HepG2 (cell line): ENCODE measurements at regions not wholly inside any gene's neighbourhood (a gene's known extent, or its start where the extent isn't known, plus 50 kb on each side); places are given as distances from the start of the nearest gene placed in this dataset.

ENCODE experiments used
- ATAC-seq: fragments of 200-7000 bp; cut with Tn5 transposase; 3 replicates; pipeline ENCODE4 v1.9.1; 2020; ENCODE audit warnings: mild to moderate bottlenecking, moderate library complexity
- BruUV-seq: library from RNA; stranded (reverse); fragments of 400-500 nt; replicated peaks from 2 replicates; lab custom pipeline; 2021; lab: Mats Ljungman, UMichigan
- CTCF ChIA-PET: fragments of 300-600 bp; formaldehyde crosslinking; extraction: SDS; loops from one replicate; lab custom pipeline; 2021; ENCODE audit warnings: low total read pairs, inconsistent platforms, low intra/inter-chr PET ratio; lab: Yijun Ruan, JAX
- POLR2A ChIA-PET: fragments of 350-600 bp; sonication (Branson Sonifier 250); formaldehyde crosslinking; loops from one replicate; lab custom pipeline; 2020; ENCODE audit warnings: antibody characterized with exemption, inconsistent platforms; lab: Yijun Ruan, JAX
- DNase-seq: peaks from one replicate; pipeline ENCODE4 v3.0.0-alpha.2; 2015; ENCODE audit warnings: low spot score
- FAIRE-seq: peaks from 3 replicates; lab custom pipeline; 2011; peaks lifted over from hg19 to GRCh38; lab: Jason Lieb, UNC
- H2AFZ ChIP-seq: one replicate; pipeline ENCODE4 v1.6.1; 2011; ENCODE audit warnings: low read length, inconsistent platforms
- H3K27ac ChIP-seq: fragments of 300-600 bp; 3 replicates; pipeline ENCODE4 v1.8.0; 2011; ENCODE audit warnings: mixed run types, mild to moderate bottlenecking, mixed read lengths, low read length, inconsistent platforms; ENCODE audit not compliant: insufficient read depth; ENCODE audit errors: extremely low read length
- H3K27me3 ChIP-seq, 2 experiments: fragments of 200-600 bp in 1 of 2; 2 replicates in 1 of 2; 3 replicates in 1 of 2; pipeline versions ENCODE4 v1.6.0 to v1.8.0; 2011; ENCODE audit warnings: low read length in 2 of 2, mild to moderate bottlenecking in 2 of 2, moderate library complexity in 2 of 2, inconsistent platforms in 1 of 2; ENCODE audit not compliant: insufficient read depth in 2 of 2, control insufficient read depth in 1 of 2
- H3K36me3 ChIP-seq, 2 experiments: fragments of 200-600 bp in 1 of 2; replicated peaks in 1 of 2; 2 replicates in 1 of 2; 3 replicates in 1 of 2; pipeline versions ENCODE4 v1.5.1 to v1.8.0; 2011; ENCODE audit warnings: low read length in 2 of 2, inconsistent platforms in 1 of 2; ENCODE audit not compliant: insufficient read depth in 2 of 2, control insufficient read depth in 1 of 2
- H3K4me1 ChIP-seq: 2 replicates; pipeline ENCODE4 v1.5.1; 2012; ENCODE audit warnings: low read length, inconsistent platforms; ENCODE audit not compliant: insufficient read depth
- H3K4me2 ChIP-seq: 2 replicates; pipeline ENCODE4 v1.6.0; 2011; ENCODE audit warnings: low read depth, low read length, inconsistent platforms
- H3K4me3 ChIP-seq, 3 experiments: fragments of 200-600 bp in 1 of 3; sonication (generic), shearing (Covaris generic) in 1 of 3; replicated peaks in 1 of 3; 2 replicates each; pipeline ENCODE4 v1.5.1; 2011 to 2016; ENCODE audit warnings: low read length in 3 of 3, inconsistent platforms in 2 of 3, low read depth in 2 of 3, mild to moderate bottlenecking in 2 of 3, control low read depth in 1 of 3, mixed read lengths in 1 of 3; ENCODE audit not compliant: insufficient read depth in 1 of 3
- H3K79me2 ChIP-seq: one replicate; pipeline ENCODE4 v1.6.1; 2011; ENCODE audit warnings: low read length, inconsistent platforms; ENCODE audit not compliant: insufficient read depth
- H3K9ac ChIP-seq: 2 replicates; pipeline ENCODE4 v1.6.0; 2011; ENCODE audit warnings: mild to moderate bottlenecking, low read depth, low read length, inconsistent platforms; ENCODE audit not compliant: insufficient read depth
- H3K9me3 ChIP-seq: 2 replicates; pipeline ENCODE4 v1.5.1; 2012; ENCODE audit warnings: mild to moderate bottlenecking, low read length
- H4K20me1 ChIP-seq: 2 replicates; pipeline ENCODE4 v1.6.0; 2011; ENCODE audit warnings: inconsistent platforms, mild to moderate bottlenecking, low read length, moderate library complexity; ENCODE audit not compliant: insufficient read depth
- ARNT2 ChIP-seq: sonication (generic); formaldehyde crosslinking; IDR thresholded peaks from 2 replicates; pipeline ENCODE4 v1.8.0; 2022; ENCODE audit warnings: mild to moderate bottlenecking, low read depth, missing genetic modification reagents, moderate library complexity
- JARID2 ChIP-seq: sonication (generic); formaldehyde crosslinking; IDR thresholded peaks from 2 replicates; pipeline ENCODE4 v1.8.1; 2023; ENCODE audit warnings: missing genetic modification reagents, inconsistent platforms; ENCODE audit not compliant: insufficient replicate concordance
- NR0B2 ChIP-seq: sonication (generic); formaldehyde crosslinking; IDR thresholded peaks from 2 replicates; pipeline ENCODE4 v1.4.0; 2020; ENCODE audit warnings: mild to moderate bottlenecking, missing genetic modification reagents
- POLR2AphosphoS5 ChIP-seq: IDR thresholded peaks from 2 replicates; pipeline ENCODE4 v1.6.1; 2012; ENCODE audit warnings: low read depth, low read length
- ZNF296 ChIP-seq: sonication (generic); formaldehyde crosslinking; conservative IDR thresholded peaks from 2 replicates; pipeline ENCODE4 v1.5.0; 2020; ENCODE audit warnings: mild to moderate bottlenecking, missing genetic modification reagents
- ZNF773 ChIP-seq: sonication (generic); formaldehyde crosslinking; IDR thresholded peaks from 2 replicates; pipeline ENCODE4 v1.4.0; 2020; ENCODE audit warnings: missing genetic modification reagents, borderline replicate concordance
- WGBS: methylation state at CpG from one replicate; pipeline ENCODE4 v1.1.6; 2017; ENCODE audit warnings: low lambda C conversion rate; 5-methylcytosine and 5-hydroxymethylcytosine counted together
- in situ Hi-C: cut with HindIII; loops from 2 replicates; pipeline ENCODE4 v1.10.0; 2017; ENCODE audit warnings: low pct_unique_long_range_greater_than_20kb; ENCODE audit not compliant: extremely low pct_ligation_motif_present
- intact Hi-C: fragments of 100-400 bp; cut with micrococcal nuclease; formaldehyde crosslinking; loops from one replicate; pipeline ENCODE4 v1.10.0; 2022; ENCODE audit not compliant: unreplicated experiment

- TF ChIP-seq ZNF296 (no peak), POLR2AphosphoS5 (no peak)
Observed at GRCh38 chr4:129783596-129783995, 687.6 kb downstream of the C4orf33 start (continued).

GRCh38 chr4:129788486-129788885 lies 692.5 kb downstream of the C4orf33 start:
- POLR2A ChIA-PET = no interaction called here
- ATAC-seq (no peak), FAIRE-seq (no peak), DNase-seq (no peak)
- Histone ChIP-seq H3K9ac (no peak overlapping the region), H3K9me3 (no peaks in the 10 kb centered on the region), H3K27ac (no peak overlapping the region), H4K20me1 (no peaks in the 10 kb centered on the region), H2AFZ (no peak overlapping the region), H3K4me3 (no peak overlapping the region), H3K4me1 (no peaks in the 10 kb centered on the region), H3K4me2 (no peak overlapping the region), H3K79me2 (no peaks in the 10 kb centered on the region), H3K27me3 (no peaks in the 10 kb centered on the region), H3K36me3 (no peaks in the 10 kb centered on the region)
- intact Hi-C loops = no loop called here
- no TSS peak for BruUV-seq
- in situ Hi-C loops = no loop called here
- CTCF ChIA-PET = no interaction called here
- no peak for TF ChIP-seq ARNT2
- TF ChIP-seq JARID2 (CRISPR knock-in tag) = no peak
- no peak for TF ChIP-seq NR0B2
- 43% methylated on average over 3 of the region's 3 CpGs for WGBS

DNA sequence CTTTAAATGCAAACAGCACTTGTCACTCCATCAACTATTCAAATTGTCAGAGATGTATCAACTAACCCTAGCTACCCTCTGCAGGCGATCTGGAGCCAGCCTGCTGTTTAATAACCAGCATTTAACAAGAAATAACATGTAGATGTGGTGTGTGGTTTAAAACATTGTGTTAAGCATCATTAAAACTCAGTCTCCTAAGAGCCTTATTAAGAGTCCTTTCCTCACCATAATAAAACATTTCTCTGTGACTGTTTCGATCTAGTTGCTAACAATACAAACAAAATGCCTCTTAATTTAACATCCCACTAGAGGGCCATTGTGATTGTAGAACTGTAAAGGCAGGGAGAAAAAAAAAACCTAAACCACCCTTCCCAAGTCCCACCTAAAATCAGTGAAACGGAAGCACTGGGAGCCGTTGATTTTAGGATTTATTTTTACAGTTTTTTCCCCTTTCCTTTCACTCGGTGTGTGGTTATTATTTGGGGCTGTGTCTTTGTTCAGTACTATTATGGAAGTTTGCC lies 708.6 kb downstream of the C4orf33 start:
- Histone ChIP-seq H3K27ac (no peak overlapping the region), H3K79me2 (no peaks in the 10 kb centered on the region), H3K4me3 (no peak overlapping the region), H3K36me3 (no peaks in the 10 kb centered on the region), H3K4me2 (no peak overlapping the region), H2AFZ (no peak overlapping the region), H3K9me3 (no peaks in the 10 kb centered on the region), H3K9ac (no peak overlapping the region), H3K27me3 (no peaks in the 10 kb centered on the region), H3K4me1 (peaks cover 8% of the 10 kb centered on the region; the same call in 1 of the 2 replicates), H4K20me1 (no peaks in the 10 kb centered on the region)
- TF ChIP-seq ZNF773 (CRISPR knock-in tag) = no peak
- FAIRE-seq = no peak
- CTCF ChIA-PET = no interaction called here
- no TSS peak for BruUV-seq
- ATAC-seq = no peak
- DNase-seq = no peak
- in situ Hi-C loops = no loop called here
- 36% methylated on average over 5 of the region's 5 CpGs for WGBS
- POLR2A ChIA-PET = no interaction called here
- intact Hi-C loops = no loop called here
